PFSK-1 (cell line): ENCODE measurements at regions not wholly inside any gene's neighbourhood (a gene's known extent, or its start where the extent isn't known, plus 50 kb on each side); places are given as distances from the start of the nearest gene placed in this dataset.

Experiments used
- FOXP2 ChIP-seq: optimal IDR thresholded peaks from 2 replicates; pipeline ENCODE3; 2011; ENCODE audit warnings: borderline replicate concordance, control low read depth, inconsistent platforms; ENCODE audit not compliant: insufficient read depth; ENCODE audit errors: extremely low read length, extremely low read depth
- POLR2AphosphoS5 ChIP-seq: IDR thresholded peaks from 2 replicates; pipeline ENCODE4 v1.6.1; 2012; ENCODE audit warnings: low read depth, mild to moderate bottlenecking, control low read depth, low read length, moderate library complexity
- REST ChIP-seq, 2 experiments: IDR thresholded peaks; 2 replicates each; pipeline versions ENCODE4 v1.6.1 to v1.8.0; 2011 to 2012; ENCODE audit warnings: low read depth in 2 of 2, low read length in 2 of 2, control low read depth in 1 of 2, inconsistent platforms in 1 of 2, mild to moderate bottlenecking in 1 of 2, moderate library complexity in 1 of 2; ENCODE audit not compliant: insufficient read depth in 1 of 2
- SIN3A ChIP-seq: IDR thresholded peaks from 2 replicates; pipeline ENCODE4 v1.6.1; 2012; ENCODE audit warnings: mild to moderate bottlenecking, low read length, moderate library complexity, borderline replicate concordance; ENCODE audit not compliant: insufficient read depth
- TAF1 ChIP-seq: IDR thresholded peaks from 2 replicates; pipeline ENCODE4 v1.6.1; 2012; ENCODE audit warnings: low read length, control low read depth, borderline replicate concordance; ENCODE audit not compliant: insufficient read depth

- TF ChIP-seq TAF1: no peak
- TF ChIP-seq FOXP2: no peak
- no peak for TF ChIP-seq REST (IDR thresholded peaks at IDR 0.05; ENCODE audit: insufficient read depth in 1 of 2, low read depth in 2 of 2, low read length in 2 of 2)
- TF ChIP-seq SIN3A: no peak
- TF ChIP-seq POLR2AphosphoS5: no peak
Measured at GRCh38 chr7:86469680-86470295, 173.9 kb upstream of the GRM3 start.

GRCh38 chr7:86454753-86455152 lies 189.0 kb upstream of the GRM3 start:
- TF ChIP-seq SIN3A (no peak), REST (IDR thresholded peaks at IDR 0.05; ENCODE audit: insufficient read depth in 1 of 2, low read depth in 2 of 2, low read length in 2 of 2) (no peak), TAF1 (no peak), POLR2AphosphoS5 (no peak), FOXP2 (no peak)

GRCh38 chr7:86453454-86453853 lies 190.3 kb upstream of the GRM3 start:
- TF ChIP-seq SIN3A (no peak), POLR2AphosphoS5 (no peak)

- TF ChIP-seq FOXP2: no peak
- TF ChIP-seq SIN3A: no peak
- TF ChIP-seq POLR2AphosphoS5: no peak
- no peak for TF ChIP-seq REST (IDR thresholded peaks at IDR 0.05; ENCODE audit: insufficient read depth in 1 of 2, low read depth in 2 of 2, low read length in 2 of 2)
- no peak for TF ChIP-seq TAF1
Measured at GRCh38 chr7:86448856-86449255, 194.9 kb upstream of the GRM3 start.

- TF ChIP-seq REST (IDR thresholded peaks at IDR 0.05; ENCODE audit: insufficient read depth in 1 of 2, low read depth in 2 of 2, low read length in 2 of 2) (no peak), SIN3A (no peak), POLR2AphosphoS5 (no peak)
Measured at GRCh38 chr7:86445285-86445684, 198.4 kb upstream of the GRM3 start.
